ENCODE measurements at regions not wholly inside any gene's neighbourhood (a gene's known extent, or its start where the extent isn't known, plus 50 kb on each side); places are given as distances from the start of the nearest gene placed in this dataset.

DNA sequence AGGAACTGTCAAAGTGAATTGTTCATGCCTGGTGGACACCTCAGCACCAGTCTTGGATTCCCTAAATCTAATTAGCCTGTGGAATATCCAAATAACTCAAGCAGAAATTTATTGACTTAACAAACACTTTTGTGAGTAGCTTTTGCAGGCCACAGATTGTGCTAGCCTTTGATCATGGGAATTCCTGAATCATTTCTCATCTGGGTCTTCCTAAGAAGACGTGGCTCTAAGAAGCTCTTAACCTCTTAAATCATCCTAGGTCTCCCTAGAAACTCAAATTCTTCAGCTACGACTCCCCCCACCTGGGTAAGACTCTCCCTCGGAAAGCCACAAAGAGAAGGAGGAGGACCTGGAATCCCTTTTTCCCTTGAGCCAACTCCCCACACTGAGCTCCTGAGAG is 53.8 kb upstream of the PSEN2 start:
- DNase-seq (ENCODE audit: extremely low read depth, low read depth) = no peak
- TF ChIP-seq, protein P1, sequence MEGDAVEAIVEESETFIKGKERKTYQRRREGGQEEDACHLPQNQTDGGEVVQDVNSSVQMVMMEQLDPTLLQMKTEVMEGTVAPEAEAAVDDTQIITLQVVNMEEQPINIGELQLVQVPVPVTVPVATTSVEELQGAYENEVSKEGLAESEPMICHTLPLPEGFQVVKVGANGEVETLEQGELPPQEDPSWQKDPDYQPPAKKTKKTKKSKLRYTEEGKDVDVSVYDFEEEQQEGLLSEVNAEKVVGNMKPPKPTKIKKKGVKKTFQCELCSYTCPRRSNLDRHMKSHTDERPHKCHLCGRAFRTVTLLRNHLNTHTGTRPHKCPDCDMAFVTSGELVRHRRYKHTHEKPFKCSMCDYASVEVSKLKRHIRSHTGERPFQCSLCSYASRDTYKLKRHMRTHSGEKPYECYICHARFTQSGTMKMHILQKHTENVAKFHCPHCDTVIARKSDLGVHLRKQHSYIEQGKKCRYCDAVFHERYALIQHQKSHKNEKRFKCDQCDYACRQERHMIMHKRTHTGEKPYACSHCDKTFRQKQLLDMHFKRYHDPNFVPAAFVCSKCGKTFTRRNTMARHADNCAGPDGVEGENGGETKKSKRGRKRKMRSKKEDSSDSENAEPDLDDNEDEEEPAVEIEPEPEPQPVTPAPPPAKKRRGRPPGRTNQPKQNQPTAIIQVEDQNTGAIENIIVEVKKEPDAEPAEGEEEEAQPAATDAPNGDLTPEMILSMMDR (IDR thresholded peaks at IDR 0.05; ENCODE audit: low read depth, low read length, missing control alignments) = no peak
- H3K4me3 ChIP-seq (replicated peaks; ENCODE audit: low read depth, low read length) = no peak overlapping the region

DNA sequence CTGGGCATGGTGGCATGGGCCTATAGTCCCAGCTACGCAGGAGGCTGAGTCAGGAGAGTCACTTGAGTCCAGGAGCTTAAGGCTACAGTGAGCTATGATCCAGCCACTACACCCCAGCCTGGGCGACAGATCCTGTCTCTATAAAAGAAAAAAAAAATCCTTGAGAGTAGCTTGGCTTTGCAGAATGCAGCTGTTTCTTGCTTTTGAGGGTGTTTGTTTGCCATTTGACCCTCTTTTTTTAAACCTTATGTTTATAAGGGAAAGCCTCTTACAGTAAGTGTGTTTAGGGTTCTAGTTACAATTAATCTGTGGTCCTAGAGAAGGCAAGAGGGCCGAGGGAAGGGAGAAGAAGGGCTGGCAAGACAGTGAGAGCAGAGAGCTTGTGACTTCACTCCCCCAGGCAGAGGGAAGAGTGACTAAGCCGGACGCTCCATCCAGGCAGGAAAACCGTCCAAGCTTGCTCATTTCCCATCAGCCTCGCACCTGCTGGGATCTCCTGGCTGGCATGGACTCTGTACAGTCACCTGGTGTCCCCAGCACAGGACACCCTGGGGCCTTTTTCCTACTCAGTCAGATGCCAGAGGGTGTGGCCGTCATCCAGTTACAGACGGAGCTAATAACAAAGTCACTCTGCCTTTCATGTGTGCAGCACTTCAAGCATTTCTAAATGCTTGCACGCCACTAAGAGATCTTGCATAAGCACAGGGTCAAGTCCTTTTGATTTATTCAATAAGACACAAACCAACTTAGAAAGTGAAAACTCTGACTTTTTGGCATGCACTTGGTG is 55.5 kb upstream of the PSEN2 start:
- peak; percentile 62 for DNase-seq (ENCODE audit: extremely low read depth, low read depth)
- TF ChIP-seq, protein P1 (IDR thresholded peaks at IDR 0.05; ENCODE audit: low read depth, low read length, missing control alignments) = no peak
- no peak overlapping the region for H3K4me3 ChIP-seq (replicated peaks; ENCODE audit: low read depth, low read length)

GRCh38 chr1:226813671-226814591 is 56.5 kb upstream of the PSEN2 start:
- no peak overlapping the region for H3K4me3 ChIP-seq (replicated peaks; ENCODE audit: low read depth, low read length)
- TF ChIP-seq, protein P1 (IDR thresholded peaks at IDR 0.05; ENCODE audit: low read depth, low read length, missing control alignments) = no peak
- DNase-seq (ENCODE audit: extremely low read depth, low read depth) = no peak

GRCh38 chr1:226810681-226811080 is 59.7 kb upstream of the PSEN2 start:
- TF ChIP-seq, protein P1 (IDR thresholded peaks at IDR 0.05; ENCODE audit: low read depth, low read length, missing control alignments) = no peak
- no peak overlapping the region for H3K4me3 ChIP-seq (replicated peaks; ENCODE audit: low read depth, low read length)
- no peak for DNase-seq (ENCODE audit: extremely low read depth, low read depth)

DNA sequence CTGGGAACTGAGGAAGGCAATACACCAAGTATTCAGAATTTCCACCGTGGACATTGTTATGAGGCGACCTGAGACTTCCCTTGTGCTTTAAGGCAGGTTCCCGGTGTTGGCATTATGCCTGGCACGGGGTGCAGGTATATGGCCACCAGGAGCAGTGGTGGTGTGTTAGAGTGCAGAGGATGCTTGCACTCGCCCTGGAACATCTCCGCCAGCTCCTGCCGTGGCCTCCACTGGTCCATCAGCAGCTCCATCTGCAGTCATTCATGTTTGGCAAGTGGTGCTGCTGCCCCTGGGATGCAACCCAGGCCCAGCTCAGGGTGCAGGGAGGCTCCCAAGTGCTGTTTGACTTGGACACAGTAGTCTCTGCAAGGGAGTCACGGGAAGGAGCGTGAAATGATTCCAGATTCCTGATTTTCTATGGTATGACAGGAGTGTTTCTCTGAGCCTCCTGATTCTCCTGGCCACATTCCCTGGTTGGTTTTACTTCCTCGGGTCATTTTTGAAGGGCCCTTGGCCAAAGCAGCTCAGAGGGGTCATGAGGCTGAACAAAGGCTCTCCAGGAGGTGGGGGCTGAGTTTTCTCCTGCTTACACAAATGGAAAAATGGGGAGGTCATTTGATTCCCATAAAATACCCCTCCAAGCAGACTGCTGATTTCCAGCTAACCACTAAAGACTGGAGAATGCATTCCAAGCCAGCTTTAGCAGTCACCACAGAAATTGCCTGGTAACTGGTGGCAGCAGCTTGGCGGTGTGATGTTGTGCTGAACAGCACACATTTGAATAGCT is 60.4 kb upstream of the PSEN2 start:
- DNase-seq (ENCODE audit: extremely low read depth, low read depth) = no peak
- H3K4me3 ChIP-seq (replicated peaks; ENCODE audit: low read depth, low read length) = no peak overlapping the region
- TF ChIP-seq, protein P1 (IDR thresholded peaks at IDR 0.05; ENCODE audit: low read depth, low read length, missing control alignments) = no peak

GRCh38 chr1:226808501-226808900 is 61.9 kb upstream of the PSEN2 start:
- no peak overlapping the region for H3K4me3 ChIP-seq (replicated peaks; ENCODE audit: low read depth, low read length)
- TF ChIP-seq, protein P1 (IDR thresholded peaks at IDR 0.05; ENCODE audit: low read depth, low read length, missing control alignments) = no peak
- no peak for DNase-seq (ENCODE audit: extremely low read depth, low read depth)

All from HFF-Myc (cell line).